Neural progenitor cell (in vitro differentiated cells): ENCODE measurements at regions not wholly inside any gene's neighbourhood (a gene's known extent, or its start where the extent isn't known, plus 50 kb on each side); places are given as distances from the start of the nearest gene placed in this dataset.

Source experiments
- DNase-seq: peaks from one replicate; pipeline ENCODE4 v3.0.0-alpha.2; 2016; ENCODE audit warnings: low spot score
- H2AFZ ChIP-seq: fragments of 200-600 bp; sonication (generic); replicated peaks from 2 replicates; pipeline ENCODE4 v1.6.1; 2016; ENCODE audit warnings: antibody characterized with exemption
- H3F3A ChIP-seq: fragments of 200-600 bp; sonication (generic); 2 replicates; pipeline ENCODE4 v1.6.1; 2016; ENCODE audit warnings: antibody characterized with exemption, low read depth
- H3K27ac ChIP-seq: fragments of 200-600 bp; sonication (generic); 2 replicates; pipeline ENCODE4 v1.5.1; 2016; ENCODE audit warnings: mild to moderate bottlenecking
- H3K27me3 ChIP-seq: fragments of 200-600 bp; sonication (generic); 2 replicates; pipeline ENCODE4 v1.6.1; 2016; ENCODE audit warnings: mild to moderate bottlenecking, moderate library complexity
- H3K36me3 ChIP-seq: fragments of 200-600 bp; sonication (generic); 2 replicates; pipeline ENCODE4 v1.5.1; 2016
- H3K4me1 ChIP-seq: fragments of 200-600 bp; sonication (generic); 2 replicates; pipeline ENCODE4 v1.6.1; 2016; ENCODE audit warnings: mixed run types
- H3K4me2 ChIP-seq: fragments of 200-600 bp; sonication (generic); 2 replicates; pipeline ENCODE4 v1.6.1; 2016
- H3K4me3 ChIP-seq: fragments of 200-600 bp; sonication (generic); 2 replicates; pipeline ENCODE4 v1.5.1; 2016
- H3K79me2 ChIP-seq: fragments of 200-600 bp; sonication (generic); 2 replicates; pipeline ENCODE4 v1.6.1; 2016; ENCODE audit warnings: low read depth
- H3K9ac ChIP-seq: fragments of 200-600 bp; sonication (generic); 2 replicates; pipeline ENCODE4 v1.6.1; 2016
- H3K9me3 ChIP-seq: fragments of 200-600 bp; sonication (generic); 2 replicates; pipeline ENCODE4 v1.5.1; 2016; ENCODE audit warnings: low read depth
- H4K20me1 ChIP-seq: fragments of 200-600 bp; sonication (generic); 2 replicates; pipeline ENCODE4 v1.6.1; 2016; ENCODE audit warnings: low read depth
- H3K27ac Mint-ChIP-seq: 3 replicates; pipeline ENCODE4 v1.8.0; 2021; ENCODE audit warnings: mixed read lengths
- H3K27me3 Mint-ChIP-seq: 2 replicates; pipeline ENCODE4 v1.8.0; 2022; ENCODE audit warnings: low read depth, mild to moderate bottlenecking, inconsistent platforms, moderate library complexity, mixed read lengths; ENCODE audit not compliant: insufficient read depth
- H3K36me3 Mint-ChIP-seq: 3 replicates; pipeline ENCODE4 v1.8.0; 2021; ENCODE audit warnings: mixed read lengths
- H3K4me1 Mint-ChIP-seq: 3 replicates; pipeline ENCODE4 v1.8.0; 2021; ENCODE audit warnings: mixed read lengths
- H3K4me3 Mint-ChIP-seq: 3 replicates; pipeline ENCODE4 v1.8.0; 2021; ENCODE audit warnings: mild to moderate bottlenecking, moderate library complexity, mixed read lengths
- H3K9me3 Mint-ChIP-seq: 3 replicates; pipeline ENCODE4 v1.8.0; 2020; ENCODE audit warnings: mixed read lengths
- EZH2 ChIP-seq: fragments of 200-600 bp; sonication (generic); IDR thresholded peaks from 2 replicates; pipeline ENCODE4 v1.6.1; 2017; ENCODE audit warnings: antibody characterized with exemption, mild to moderate bottlenecking, moderate library complexity
- EZH2phosphoT487 ChIP-seq: fragments of 200-600 bp; sonication (generic); IDR thresholded peaks from 2 replicates; pipeline ENCODE4 v1.6.1; 2017; ENCODE audit warnings: antibody characterized with exemption
- TF ChIP-seq, protein P1 (sequence below): fragments of 200-600 bp; sonication (generic); IDR thresholded peaks from 2 replicates; pipeline ENCODE4 v1.5.1; 2017; ENCODE audit warnings: antibody characterized with exemption, mild to moderate bottlenecking

DNA sequence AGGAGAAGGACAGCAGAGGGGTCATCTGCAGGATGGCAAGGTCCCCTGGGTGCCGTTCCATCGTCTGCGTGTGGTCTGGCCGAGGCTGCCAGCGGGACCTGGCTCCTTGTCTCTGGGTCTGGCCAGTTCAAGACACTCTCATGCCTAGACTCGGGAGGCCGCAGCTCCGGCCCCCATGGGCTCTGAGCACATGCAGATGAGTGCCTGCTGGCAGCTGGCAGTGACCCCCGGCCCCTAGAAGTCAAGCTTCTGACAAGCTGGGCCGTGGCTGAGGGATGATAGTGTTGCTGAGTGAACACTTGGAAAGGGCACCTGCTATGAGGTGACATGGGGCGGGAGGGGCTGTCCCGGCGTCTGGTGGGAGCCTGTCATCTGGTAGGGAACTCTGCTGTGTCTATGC, 1180.6 kb downstream of the BRD1 start:
- no peaks in the 10 kb centered on the region for H3K36me3 ChIP-seq

DNA sequence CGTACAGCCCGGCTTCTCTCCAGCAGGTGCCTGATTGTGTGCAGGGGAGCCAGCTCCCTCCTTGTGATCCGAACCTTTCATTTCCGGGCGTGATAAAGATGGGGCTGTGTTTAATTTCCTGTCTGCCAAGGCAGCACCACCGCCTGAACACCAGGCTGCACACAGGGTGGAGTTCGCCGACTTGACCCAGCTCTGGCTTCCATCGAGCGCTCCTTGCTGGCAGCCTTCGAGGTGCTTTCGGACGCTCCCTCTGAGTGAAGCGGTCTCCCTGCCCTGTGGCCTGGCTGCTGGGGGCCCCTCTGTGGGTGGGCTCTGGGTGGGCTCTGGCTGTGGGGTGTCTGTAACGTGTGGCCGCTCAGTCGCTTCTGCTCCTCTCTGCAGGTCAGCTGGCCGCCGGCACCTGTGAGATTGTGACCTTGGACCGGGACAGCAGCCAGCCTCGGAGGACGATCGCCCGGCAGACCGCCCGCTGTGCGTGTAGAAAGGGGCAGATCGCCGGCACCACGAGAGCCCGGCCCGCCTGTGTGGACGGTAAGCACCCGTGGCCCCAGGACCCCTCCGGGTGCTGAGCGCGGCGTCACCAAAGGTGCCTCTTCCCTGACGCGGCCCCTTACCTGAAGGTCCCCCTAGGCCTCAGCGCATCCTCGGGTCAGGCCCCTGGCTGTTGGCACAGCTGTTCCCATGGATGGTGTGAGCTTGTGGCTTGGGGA, 1181.3 kb downstream of the BRD1 start:
- Mint-ChIP-seq H3K36me3 (no peaks in the 10 kb centered on the region), H3K27me3 (no peaks in the 10 kb centered on the region), H3K4me1 (peaks cover 10% of the 10 kb centered on the region), H3K27ac (no peak overlapping the region), H3K9me3 (no peaks in the 10 kb centered on the region), H3K4me3 (no peak overlapping the region)
- no peak overlapping the region for H2AFZ ChIP-seq
- TF ChIP-seq, protein P1, sequence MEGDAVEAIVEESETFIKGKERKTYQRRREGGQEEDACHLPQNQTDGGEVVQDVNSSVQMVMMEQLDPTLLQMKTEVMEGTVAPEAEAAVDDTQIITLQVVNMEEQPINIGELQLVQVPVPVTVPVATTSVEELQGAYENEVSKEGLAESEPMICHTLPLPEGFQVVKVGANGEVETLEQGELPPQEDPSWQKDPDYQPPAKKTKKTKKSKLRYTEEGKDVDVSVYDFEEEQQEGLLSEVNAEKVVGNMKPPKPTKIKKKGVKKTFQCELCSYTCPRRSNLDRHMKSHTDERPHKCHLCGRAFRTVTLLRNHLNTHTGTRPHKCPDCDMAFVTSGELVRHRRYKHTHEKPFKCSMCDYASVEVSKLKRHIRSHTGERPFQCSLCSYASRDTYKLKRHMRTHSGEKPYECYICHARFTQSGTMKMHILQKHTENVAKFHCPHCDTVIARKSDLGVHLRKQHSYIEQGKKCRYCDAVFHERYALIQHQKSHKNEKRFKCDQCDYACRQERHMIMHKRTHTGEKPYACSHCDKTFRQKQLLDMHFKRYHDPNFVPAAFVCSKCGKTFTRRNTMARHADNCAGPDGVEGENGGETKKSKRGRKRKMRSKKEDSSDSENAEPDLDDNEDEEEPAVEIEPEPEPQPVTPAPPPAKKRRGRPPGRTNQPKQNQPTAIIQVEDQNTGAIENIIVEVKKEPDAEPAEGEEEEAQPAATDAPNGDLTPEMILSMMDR: no peak
- TF ChIP-seq EZH2 (no peak), EZH2phosphoT487 (no peak)
- no peaks in the 10 kb centered on the region for H3K36me3 ChIP-seq
- no peak overlapping the region for H3K9ac ChIP-seq
- H3F3A ChIP-seq: no peaks in the 10 kb centered on the region
- no peak overlapping the region for H3K4me2 ChIP-seq
- H3K4me1 ChIP-seq: no peaks in the 10 kb centered on the region
- no peaks in the 10 kb centered on the region for H3K9me3 ChIP-seq
- DNase-seq: no peak
- no peak overlapping the region for H3K4me3 ChIP-seq
- H3K79me2 ChIP-seq: no peaks in the 10 kb centered on the region
- no peaks in the 10 kb centered on the region for H3K27me3 ChIP-seq
- H3K27ac ChIP-seq: no peak overlapping the region
- peaks cover 24% of the 10 kb centered on the region for H4K20me1 ChIP-seq

More for the DNA sequence above, 1180.6 kb downstream of the BRD1 start:
- Histone ChIP-seq H3K4me3 (no peak overlapping the region), H3K27ac (no peak overlapping the region), H4K20me1 (peaks cover 24% of the 10 kb centered on the region), H3K4me2 (no peak overlapping the region), H3K27me3 (no peaks in the 10 kb centered on the region), H3K9me3 (no peaks in the 10 kb centered on the region), H3F3A (no peaks in the 10 kb centered on the region), H3K79me2 (no peaks in the 10 kb centered on the region), H3K9ac (no peak overlapping the region), H3K4me1 (no peaks in the 10 kb centered on the region), H2AFZ (no peak overlapping the region)
- H3K9me3 Mint-ChIP-seq: no peaks in the 10 kb centered on the region
- TF ChIP-seq EZH2 (no peak), EZH2phosphoT487 (no peak)
- TF ChIP-seq, protein P1: no peak
- H3K36me3 Mint-ChIP-seq: no peaks in the 10 kb centered on the region
- H3K27me3 Mint-ChIP-seq: no peaks in the 10 kb centered on the region
- no peak for DNase-seq
- no peak overlapping the region for H3K27ac Mint-ChIP-seq
- H3K4me3 Mint-ChIP-seq: no peak overlapping the region
- peaks cover 7% of the 10 kb centered on the region for H3K4me1 Mint-ChIP-seq

DNA sequence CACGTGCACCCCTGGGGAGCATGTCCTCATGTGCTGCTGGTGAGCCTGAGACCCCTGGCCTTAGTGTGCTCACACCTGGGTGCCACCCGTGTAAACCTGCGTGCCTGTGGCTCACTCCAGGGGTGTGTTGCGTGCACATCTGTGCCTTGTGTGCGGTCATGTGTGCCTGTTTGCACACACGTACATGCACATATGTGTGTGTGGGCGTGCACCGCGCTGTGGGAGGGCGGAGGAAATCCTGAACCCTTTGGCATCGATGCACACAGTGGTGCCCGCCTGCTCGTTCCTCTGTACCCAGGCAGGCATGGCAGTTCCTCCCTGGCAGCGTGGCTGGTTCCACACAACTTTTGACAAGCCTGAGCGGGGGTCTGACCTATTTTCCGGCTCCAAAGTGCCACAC, 1181.9 kb downstream of the BRD1 start:
- Histone ChIP-seq H3F3A (no peaks in the 10 kb centered on the region), H3K4me3 (no peak overlapping the region), H3K27me3 (no peaks in the 10 kb centered on the region), H3K9ac (no peak overlapping the region), H4K20me1 (peaks cover 24% of the 10 kb centered on the region), H3K36me3 (no peaks in the 10 kb centered on the region), H3K4me2 (no peak overlapping the region), H3K79me2 (peaks cover 3% of the 10 kb centered on the region), H2AFZ (no peak overlapping the region), H3K27ac (no peak overlapping the region), H3K4me1 (peaks cover 4% of the 10 kb centered on the region), H3K9me3 (no peaks in the 10 kb centered on the region)
- Mint-ChIP-seq H3K27me3 (no peaks in the 10 kb centered on the region), H3K36me3 (no peaks in the 10 kb centered on the region), H3K4me3 (no peak overlapping the region), H3K9me3 (no peaks in the 10 kb centered on the region), H3K4me1 (peaks cover 15% of the 10 kb centered on the region), H3K27ac (no peak overlapping the region)
- no peak for DNase-seq
- no peak for TF ChIP-seq EZH2
- TF ChIP-seq, protein P1: no peak
- no peak for TF ChIP-seq EZH2phosphoT487
